HCT116 (cell line): ENCODE measurements at regions not wholly inside any gene's neighbourhood (a gene's known extent, or its start where the extent isn't known, plus 50 kb on each side); places are given as distances from the start of the nearest gene placed in this dataset.

Experiments used
- ATAC-seq: fragments of 200-7000 bp; cut with Tn5 transposase; 2 replicates; pipeline ENCODE4 v1.9.1; 2020; ENCODE audit warnings: mild to moderate bottlenecking, moderate library complexity
- BruUV-seq: library from RNA; stranded (reverse); fragments of 400-500 nt; replicated peaks from 2 replicates; lab custom pipeline; 2021; lab: Mats Ljungman, UMichigan
- CTCF ChIA-PET: fragments of 300-600 bp; sonication (Branson Sonifier 250); formaldehyde crosslinking; loops from one replicate; lab custom pipeline; 2021; ENCODE audit warnings: antibody characterized with exemption; lab: Charles Lee
- POLR2A ChIA-PET: fragments of 300-600, 350-600 bp; sonication (Branson Sonifier 250); formaldehyde crosslinking; loops from one replicate; lab custom pipeline; 2021; ENCODE audit warnings: antibody characterized with exemption; lab: Charles Lee
- RAD21 ChIA-PET, 2 experiments: fragments of 300-600 bp; sonication (Branson Sonifier 250); formaldehyde crosslinking; loops; one replicate each; lab custom pipeline; 2023; ENCODE audit warnings: low total read pairs in 2 of 2; ENCODE audit not compliant: uncharacterized antibody in 2 of 2, unreplicated experiment in 2 of 2, low non-redundant PET in 1 of 2; lab: Charles Lee
- DNase-seq: peaks from one replicate; pipeline ENCODE4 v3.0.0-alpha.2; 2010; ENCODE audit warnings: low read depth, low spot score
- H2AFZ ChIP-seq: fragments of 200-600 bp; shearing (Covaris generic), sonication (generic); 2 replicates; pipeline ENCODE4 v1.6.1; 2017; ENCODE audit warnings: low read depth, mixed run types, mixed read lengths, antibody characterized with exemption, low read length; ENCODE audit not compliant: poor library complexity, severe bottlenecking
- H3K27ac ChIP-seq: 2 replicates; pipeline ENCODE4 v1.5.1; 2012; ENCODE audit warnings: low read depth, low read length
- H3K27me3 ChIP-seq: fragments of 200-600 bp; sonication (generic); 2 replicates; pipeline ENCODE4 v1.6.1; 2016; ENCODE audit warnings: mixed run types, low read length, mixed read lengths; ENCODE audit not compliant: insufficient read depth
- H3K36me3 ChIP-seq, 2 experiments: fragments of 200-500 bp in 1 of 2; fragments of 200-600 bp in 1 of 2; sonication (Bioruptor generic) in 1 of 2; sonication (generic) in 1 of 2; 2 replicates each; pipeline versions ENCODE4 v1.5.1 to v1.6.1; 2014 to 2016; ENCODE audit warnings: low read length in 2 of 2, inconsistent platforms in 1 of 2, mixed read lengths in 1 of 2, mixed run types in 1 of 2; ENCODE audit not compliant: insufficient read depth in 2 of 2, control insufficient read depth in 1 of 2
- H3K4me1 ChIP-seq, 2 experiments: fragments of 200-600 bp in 1 of 2; sonication (generic) in 1 of 2; 2 replicates each; pipeline versions ENCODE4 v1.5.1 to v1.6.1; 2012 to 2017; ENCODE audit warnings: low read length in 2 of 2, inconsistent platforms in 1 of 2, mild to moderate bottlenecking in 1 of 2, mixed read lengths in 1 of 2, mixed run types in 1 of 2, moderate library complexity in 1 of 2; ENCODE audit not compliant: insufficient read depth in 2 of 2, control insufficient read depth in 1 of 2
- H3K4me2 ChIP-seq: fragments of 200-600 bp; sonication (generic); 2 replicates; pipeline ENCODE4 v1.6.1; 2017; ENCODE audit warnings: mixed run types, low read length, mixed read lengths
- H3K4me3 ChIP-seq, 2 experiments: fragments of 200-600 bp in 1 of 2; sonication (generic) in 1 of 2; replicated peaks in 1 of 2; 2 replicates each; pipeline ENCODE4 v1.5.1; 2011 to 2016; ENCODE audit warnings: low read length in 2 of 2, control low read depth in 1 of 2, low read depth in 1 of 2, mild to moderate bottlenecking in 1 of 2, mixed read lengths in 1 of 2, mixed run types in 1 of 2
- H3K79me2 ChIP-seq: fragments of 200-600 bp; sonication (generic); 2 replicates; pipeline ENCODE4 v1.6.1; 2017; ENCODE audit warnings: mild to moderate bottlenecking, mixed run types, low read length, moderate library complexity, mixed read lengths; ENCODE audit not compliant: insufficient read depth
- H3K9ac ChIP-seq: fragments of 200-600 bp; sonication (generic); 2 replicates; pipeline ENCODE4 v1.6.1; 2016; ENCODE audit warnings: low read length, mixed read lengths
- H3K9me2 ChIP-seq: fragments of 200-600 bp; sonication (generic), shearing (Covaris generic); 2 replicates; pipeline ENCODE4 v1.6.1; 2017; ENCODE audit warnings: mixed run types, mild to moderate bottlenecking, moderate library complexity; ENCODE audit not compliant: insufficient read depth
- H3K9me3 ChIP-seq, 2 experiments: fragments of 200-500 bp in 1 of 2; fragments of 200-600 bp in 1 of 2; sonication (Bioruptor generic) in 1 of 2; sonication (generic) in 1 of 2; 2 replicates each; pipeline ENCODE4 v1.6.1; 2014 to 2017; ENCODE audit warnings: low read length in 2 of 2, mixed read lengths in 2 of 2, inconsistent platforms in 1 of 2, low read depth in 1 of 2, mild to moderate bottlenecking in 1 of 2, mixed run types in 1 of 2, moderate library complexity in 1 of 2; ENCODE audit not compliant: control insufficient read depth in 1 of 2, insufficient read depth in 1 of 2
- H4K20me1 ChIP-seq: fragments of 200-600 bp; sonication (generic), shearing (Covaris generic); 2 replicates; pipeline ENCODE4 v1.6.1; 2017; ENCODE audit warnings: mixed run types, mild to moderate bottlenecking, moderate library complexity; ENCODE audit not compliant: insufficient read depth
- EGR1 ChIP-seq: IDR thresholded peaks from 2 replicates; pipeline ENCODE4 v1.6.1; 2012; ENCODE audit warnings: low read depth
- EZH2phosphoT487 ChIP-seq: fragments of 200-600 bp; IDR thresholded peaks from 2 replicates; pipeline ENCODE4 v1.6.1; 2018; ENCODE audit warnings: antibody characterized with exemption, borderline replicate concordance
- RAD21 ChIP-seq: IDR thresholded peaks from 2 replicates; pipeline ENCODE4 v1.6.1; 2012; ENCODE audit warnings: low read depth, mild to moderate bottlenecking
- SIN3A ChIP-seq: IDR thresholded peaks from 2 replicates; pipeline ENCODE4 v1.6.1; 2012; ENCODE audit warnings: low read depth
- ZFX ChIP-seq: fragments of 450-650 bp; IDR thresholded peaks from 2 replicates; pipeline ENCODE4 v1.6.1; 2017
- ZNF274 ChIP-seq: fragments of 200-500 bp; sonication (Bioruptor generic); IDR thresholded peaks from 2 replicates; pipeline ENCODE4 v1.6.1; 2014; ENCODE audit warnings: mild to moderate bottlenecking, low read depth, low read length, inconsistent platforms
- intact Hi-C: fragments of 100-400 bp; cut with micrococcal nuclease; formaldehyde crosslinking; loops from 2 replicates; pipeline ENCODE4 v1.10.0; 2022

DNA sequence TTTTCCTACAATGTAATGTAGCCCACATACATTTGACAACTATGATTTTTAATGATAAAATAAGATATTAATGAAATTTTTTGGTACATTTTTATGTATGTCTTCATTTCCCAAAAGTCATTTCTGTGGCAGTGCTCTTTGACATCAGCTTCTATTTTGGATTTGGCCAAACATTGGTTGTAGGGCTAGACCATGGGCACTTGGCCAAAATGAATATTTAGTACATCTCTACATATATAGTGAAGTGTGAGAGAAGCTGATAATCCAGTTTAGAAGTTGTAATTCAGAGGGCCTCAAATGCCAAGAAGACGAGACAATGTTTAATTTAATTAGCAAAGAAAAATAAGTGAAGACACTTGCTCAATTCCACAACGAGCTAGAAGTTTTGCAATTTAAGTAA is 724.9 kb upstream of the SOX9 start:
- DNase-seq, result no peak
- no peak for ATAC-seq
- intact Hi-C loops, result loop anchor here (10.0 kb wide), 1 partner anchor 509 kb away; no protein-coding TSS in a partner anchor
- ChIA-PET RAD21 (no interaction called here), POLR2A (interaction anchor here (2.0 kb wide), 1 partner anchor 17 kb away, joined by 7 read pairs; no protein-coding TSS in a partner anchor), CTCF (interaction anchor here (0.7 to 1.5 kb wide), 2 partner anchors 629 to 1161 kb away, joined by 3 read pairs; no protein-coding TSS in a partner anchor)
- no peaks in the 10 kb centered on the region for H3K9me3 ChIP-seq
- no peak overlapping the region for H3K4me3 ChIP-seq
- H2AFZ ChIP-seq, result no peak overlapping the region
- no peaks in the 10 kb centered on the region for H4K20me1 ChIP-seq
- H3K4me2 ChIP-seq, result no peak overlapping the region
- H3K27me3 ChIP-seq, result no peaks in the 10 kb centered on the region
- TF ChIP-seq ZFX (no peak), EGR1 (no peak), RAD21 (no peak)
- no peak overlapping the region for H3K27ac ChIP-seq
- BruUV-seq, result no TSS peak
- no peak overlapping the region for H3K9ac ChIP-seq
- H3K36me3 ChIP-seq, result no peaks in the 10 kb centered on the region
- H3K4me1 ChIP-seq, result no peaks in the 10 kb centered on the region
- no peaks in the 10 kb centered on the region for H3K9me2 ChIP-seq
- H3K79me2 ChIP-seq, result no peaks in the 10 kb centered on the region

GRCh38 chr17:71396711-71397110 is 724.1 kb upstream of the SOX9 start:
- ChIA-PET CTCF (no interaction called here), POLR2A (interaction anchor here (2.0 kb wide), 1 partner anchor 16 kb away, joined by 7 read pairs; no protein-coding TSS in a partner anchor)
- no TSS peak for BruUV-seq

More at GRCh38 chr17:71396711-71397110, 724.1 kb upstream of the SOX9 start:
- TF ChIP-seq EZH2phosphoT487 (no peak), SIN3A (no peak), ZNF274 (no peak)
- Histone ChIP-seq H3K9me3 (no peaks in the 10 kb centered on the region), H3K9ac (no peak overlapping the region), H3K4me3 (no peak overlapping the region), H3K79me2 (no peaks in the 10 kb centered on the region), H3K9me2 (no peaks in the 10 kb centered on the region), H3K27ac (no peak overlapping the region), H3K4me2 (no peak overlapping the region), H3K27me3 (no peaks in the 10 kb centered on the region), H3K36me3 (no peaks in the 10 kb centered on the region), H2AFZ (no peak overlapping the region), H3K4me1 (no peaks in the 10 kb centered on the region), H4K20me1 (no peaks in the 10 kb centered on the region)
- intact Hi-C loops, result loop anchor here (10.0 kb wide), 1 partner anchor 508 kb away; no protein-coding TSS in a partner anchor
- ATAC-seq (no peak), DNase-seq (no peak)
- RAD21 ChIA-PET, result no interaction called here
